Activated naive CD8-positive, alpha-beta T cell treated with anti-CD3 and anti-CD28 coated beads for 36 hours (primary cell): ENCODE measurements at regions not wholly inside any gene's neighbourhood (a gene's known extent, or its start where the extent isn't known, plus 50 kb on each side); places are given as distances from the start of the nearest gene placed in this dataset.

Source experiments
- DNase-seq: peaks from one replicate; pipeline ENCODE4 v3.0.0; 2021
- H3K27ac Mint-ChIP-seq: one replicate; pipeline ENCODE4 v1.8.0; 2022; ENCODE audit warnings: mild to moderate bottlenecking, moderate library complexity, mixed read lengths
- H3K27me3 Mint-ChIP-seq: one replicate; pipeline ENCODE4 v1.8.0; 2022; ENCODE audit warnings: mild to moderate bottlenecking, mixed read lengths
- H3K36me3 Mint-ChIP-seq: one replicate; pipeline ENCODE4 v1.8.0; 2021; ENCODE audit warnings: mild to moderate bottlenecking, mixed read lengths
- H3K4me1 Mint-ChIP-seq: one replicate; pipeline ENCODE4 v1.8.0; 2021; ENCODE audit warnings: mixed read lengths
- H3K4me3 Mint-ChIP-seq: one replicate; pipeline ENCODE4 v1.8.0; 2022; ENCODE audit warnings: mild to moderate bottlenecking, moderate library complexity, mixed read lengths
- H3K9me3 Mint-ChIP-seq: one replicate; pipeline ENCODE4 v1.8.0; 2022; ENCODE audit warnings: mixed read lengths

DNA sequence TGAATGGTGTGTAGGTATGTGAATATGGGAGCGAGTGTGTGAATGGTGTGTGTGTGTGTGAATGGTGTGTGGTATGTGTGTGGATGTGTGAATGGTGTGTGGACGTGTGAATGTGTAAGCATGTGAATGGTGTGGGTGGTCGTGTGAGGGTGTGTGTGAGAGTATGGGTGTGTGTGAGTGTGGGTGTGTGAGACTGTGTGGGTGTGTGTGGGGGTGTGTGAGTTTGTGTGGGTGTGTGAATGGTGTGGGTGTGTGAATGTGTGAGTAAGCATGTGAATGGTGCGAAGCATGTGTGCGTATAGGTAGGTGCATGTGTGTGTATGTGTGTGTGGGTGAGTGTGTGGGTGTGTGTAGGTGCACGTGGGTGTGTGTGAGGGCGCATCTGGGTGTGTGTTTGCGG, 160.7 kb upstream of the COBL start:
- Mint-ChIP-seq H3K36me3 (no peaks in the 10 kb centered on the region), H3K4me1 (no peaks in the 10 kb centered on the region), H3K27me3 (peaks cover 3% of the 10 kb centered on the region), H3K4me3 (no peak overlapping the region), H3K27ac (no peak overlapping the region), H3K9me3 (no peaks in the 10 kb centered on the region)
- no peak for DNase-seq

DNA sequence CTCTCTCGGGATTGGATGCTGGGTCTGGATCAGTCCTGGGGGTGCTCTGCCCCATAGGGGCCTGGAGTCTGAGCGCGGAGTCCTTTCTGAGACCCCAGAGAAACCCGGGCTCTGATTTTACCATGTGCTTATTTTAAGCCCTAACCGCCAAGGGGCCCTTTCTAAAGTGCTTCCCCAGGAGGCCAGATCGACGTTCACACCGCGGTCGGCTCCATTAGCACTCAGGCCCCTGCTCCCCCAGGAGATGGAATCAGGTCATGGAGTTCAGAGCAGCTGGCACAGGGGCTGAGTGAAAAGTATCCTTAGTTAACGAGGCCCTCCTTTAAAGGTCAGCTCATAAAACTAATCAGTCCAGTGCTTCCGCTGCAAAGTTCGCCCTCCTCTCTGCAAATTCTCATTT, 159.4 kb upstream of the COBL start:
- Mint-ChIP-seq H3K9me3 (no peaks in the 10 kb centered on the region), H3K36me3 (no peaks in the 10 kb centered on the region), H3K27ac (no peak overlapping the region), H3K27me3 (peaks cover 12% of the 10 kb centered on the region), H3K4me1 (peaks cover 8% of the 10 kb centered on the region), H3K4me3 (no peak overlapping the region)
- DNase-seq, result no peak

DNA sequence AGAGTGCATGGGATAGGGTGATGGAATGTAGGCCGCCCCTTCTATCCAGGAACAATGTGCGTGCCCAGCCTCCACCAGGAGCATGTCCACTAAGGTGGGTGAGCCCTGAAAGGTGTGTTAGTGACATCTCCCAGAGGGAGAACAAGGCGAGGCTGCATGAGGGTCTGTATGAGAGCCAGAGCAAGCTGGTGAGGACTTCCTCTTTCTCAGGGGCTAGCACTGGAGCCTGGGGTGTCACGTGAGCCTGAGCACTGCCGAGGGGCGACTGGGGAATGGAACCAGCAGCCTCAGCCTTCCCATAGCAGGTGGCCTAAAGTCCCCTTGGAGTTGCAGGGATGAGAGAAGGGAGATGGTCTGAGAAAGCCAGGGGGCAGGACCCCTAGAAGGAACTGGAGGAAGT, 156.3 kb upstream of the COBL start:
- Mint-ChIP-seq H3K27me3 (peaks cover 21% of the 10 kb centered on the region), H3K9me3 (no peaks in the 10 kb centered on the region), H3K36me3 (no peaks in the 10 kb centered on the region), H3K4me1 (peaks cover 14% of the 10 kb centered on the region), H3K4me3 (no peak overlapping the region), H3K27ac (no peak overlapping the region)
- no peak for DNase-seq

DNA sequence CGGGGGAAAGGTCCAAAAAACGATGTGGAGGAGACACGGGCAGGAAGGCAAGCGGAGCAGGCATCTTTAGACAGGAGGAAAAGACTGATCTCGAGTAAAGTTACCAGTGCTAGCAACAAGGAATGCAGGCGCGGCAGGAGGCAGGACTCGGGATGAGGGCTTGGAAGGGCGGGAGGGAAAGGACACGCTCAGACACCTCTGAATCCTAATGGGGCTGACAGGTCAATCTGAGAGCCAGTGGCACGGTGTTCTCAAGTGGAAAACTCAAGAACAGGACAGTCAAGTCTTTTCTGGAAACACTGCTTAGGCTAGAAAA, 155.3 kb upstream of the COBL start:
- Mint-ChIP-seq H3K36me3 (no peaks in the 10 kb centered on the region), H3K9me3 (no peaks in the 10 kb centered on the region), H3K27me3 (peaks cover 21% of the 10 kb centered on the region), H3K4me1 (peaks cover 23% of the 10 kb centered on the region), H3K27ac (no peak overlapping the region), H3K4me3 (no peak overlapping the region)
- DNase-seq, result no peak

DNA sequence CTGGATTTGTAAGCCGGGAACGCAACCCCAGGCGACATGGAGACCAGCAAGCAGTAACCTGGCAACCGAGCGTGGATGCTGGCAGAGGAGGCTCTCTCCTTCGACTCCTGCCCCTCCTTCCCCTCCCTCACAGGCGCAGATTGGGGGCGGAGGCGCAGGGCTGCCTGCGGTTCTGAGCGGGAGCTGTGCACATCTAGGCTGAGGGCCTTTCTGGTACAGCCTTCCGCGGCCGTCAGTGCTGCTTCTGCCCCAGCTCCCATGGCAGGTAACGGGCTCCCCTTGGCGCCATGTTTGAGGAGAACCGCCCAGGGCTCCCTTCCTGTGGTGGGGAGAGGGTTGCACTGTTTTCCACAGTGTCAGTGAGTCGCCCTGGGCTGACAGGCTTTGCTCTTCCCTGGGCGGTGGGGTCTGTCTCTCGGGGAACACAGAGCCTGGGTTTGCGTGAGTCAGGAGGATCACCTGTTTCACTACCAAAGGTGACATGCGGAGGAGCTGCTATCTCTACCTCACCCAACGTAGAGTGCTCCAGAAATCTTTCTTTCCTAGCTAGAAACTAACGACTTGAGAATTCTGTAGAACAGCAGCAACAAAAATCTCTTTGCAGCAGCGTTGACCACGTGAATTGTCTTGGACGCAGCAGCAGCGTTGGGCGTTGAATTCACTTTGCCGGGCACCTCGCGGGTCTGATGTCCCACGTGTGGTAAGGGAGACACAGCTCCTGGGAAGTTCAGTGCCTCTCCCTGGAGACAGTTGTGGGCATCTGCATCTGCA, 154.8 kb upstream of the COBL start:
- H3K4me1 Mint-ChIP-seq, result peaks cover 23% of the 10 kb centered on the region
- no peak overlapping the region for H3K27ac Mint-ChIP-seq
- H3K36me3 Mint-ChIP-seq, result no peaks in the 10 kb centered on the region
- peaks cover 21% of the 10 kb centered on the region for H3K27me3 Mint-ChIP-seq
- H3K9me3 Mint-ChIP-seq, result no peaks in the 10 kb centered on the region
- peak overlapping the region; percentile 18 for H3K4me3 Mint-ChIP-seq
- DNase-seq, result no peak

DNA sequence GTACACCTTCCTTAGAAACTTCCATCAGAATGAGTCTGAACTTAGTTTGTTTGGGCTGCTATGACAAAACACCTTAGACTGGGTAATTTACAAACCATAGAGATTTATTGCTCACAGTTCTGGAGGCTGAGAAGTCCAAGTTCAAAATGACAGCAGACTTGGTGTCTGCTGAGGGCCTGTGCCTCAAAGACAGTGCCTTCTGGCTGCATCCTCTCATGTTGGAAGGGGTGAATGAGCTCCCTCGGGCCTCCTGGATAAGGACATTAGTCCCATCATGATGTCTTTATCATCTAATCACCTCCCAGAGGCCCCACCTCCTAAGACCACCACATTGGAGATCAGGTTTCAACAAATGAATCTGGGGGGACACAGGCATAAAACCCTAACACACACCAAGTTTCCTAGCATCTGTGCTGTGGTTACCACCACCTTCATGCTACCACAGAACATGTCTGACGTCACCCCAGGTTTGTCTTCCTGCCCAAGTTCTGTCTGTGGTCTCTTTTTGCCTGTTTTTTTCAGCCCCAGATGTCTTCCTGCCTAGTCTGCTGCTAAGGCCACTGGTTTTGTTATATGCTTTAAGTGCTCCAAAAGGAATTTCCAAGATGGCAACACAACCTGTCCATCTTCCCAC, 150.9 kb upstream of the COBL start:
- no peak overlapping the region for H3K27ac Mint-ChIP-seq
- H3K36me3 Mint-ChIP-seq, result no peaks in the 10 kb centered on the region
- no peak overlapping the region for H3K4me3 Mint-ChIP-seq

DNA sequence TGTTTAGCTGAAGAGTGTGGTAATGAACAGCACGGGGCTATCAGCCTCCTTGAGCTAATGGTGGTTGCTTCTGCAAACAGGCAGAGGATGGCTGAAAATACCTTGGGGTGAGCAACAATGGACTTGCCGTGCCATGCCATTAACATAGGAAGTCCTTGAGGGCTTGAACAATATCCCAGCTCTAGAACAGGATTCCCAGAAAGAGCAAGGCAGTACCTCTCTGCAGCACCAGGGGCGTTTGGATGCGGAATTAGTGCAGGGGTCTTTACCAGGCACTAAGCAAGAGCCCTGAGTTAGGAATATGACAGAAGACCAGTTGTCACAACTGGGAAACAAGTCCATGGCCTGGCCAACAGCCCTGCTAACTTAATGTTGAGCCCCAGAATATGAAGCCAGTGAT, 143.2 kb upstream of the COBL start:
- no peaks in the 10 kb centered on the region for H3K36me3 Mint-ChIP-seq
- no peak for DNase-seq
- H3K27me3 Mint-ChIP-seq, result no peaks in the 10 kb centered on the region
- no peaks in the 10 kb centered on the region for H3K4me1 Mint-ChIP-seq
- no peak overlapping the region for H3K4me3 Mint-ChIP-seq
- no peaks in the 10 kb centered on the region for H3K9me3 Mint-ChIP-seq
- H3K27ac Mint-ChIP-seq, result no peak overlapping the region

More for the DNA sequence above, 150.9 kb upstream of the COBL start:
- peaks cover 23% of the 10 kb centered on the region for H3K4me1 Mint-ChIP-seq
- peak; percentile 27 for DNase-seq
- H3K27me3 Mint-ChIP-seq, result peaks cover 18% of the 10 kb centered on the region
- no peaks in the 10 kb centered on the region for H3K9me3 Mint-ChIP-seq

DNA sequence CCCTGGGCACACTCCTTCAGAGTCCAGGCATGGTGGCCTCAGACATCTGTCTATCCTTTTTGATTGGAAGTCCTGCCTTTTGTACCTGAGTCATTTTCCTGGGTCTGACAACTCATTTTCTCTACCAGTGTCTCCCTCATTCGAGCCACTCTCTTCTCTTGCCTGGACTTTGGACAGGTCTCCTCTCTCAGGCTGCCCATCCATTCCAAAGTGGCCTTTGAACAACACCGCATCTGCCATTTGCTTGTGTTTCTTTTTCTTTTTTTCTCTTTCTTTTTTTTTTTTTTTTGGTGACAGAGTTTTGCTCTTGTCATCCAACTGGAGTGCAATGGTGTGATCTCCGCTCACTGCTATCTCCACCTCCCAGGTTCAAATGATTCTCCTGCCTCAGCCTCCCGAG, 142.1 kb upstream of the COBL start:
- Mint-ChIP-seq H3K4me3 (no peak overlapping the region), H3K9me3 (no peaks in the 10 kb centered on the region), H3K27ac (no peak overlapping the region), H3K36me3 (no peaks in the 10 kb centered on the region), H3K4me1 (no peaks in the 10 kb centered on the region), H3K27me3 (no peaks in the 10 kb centered on the region)
- DNase-seq, result no peak

DNA sequence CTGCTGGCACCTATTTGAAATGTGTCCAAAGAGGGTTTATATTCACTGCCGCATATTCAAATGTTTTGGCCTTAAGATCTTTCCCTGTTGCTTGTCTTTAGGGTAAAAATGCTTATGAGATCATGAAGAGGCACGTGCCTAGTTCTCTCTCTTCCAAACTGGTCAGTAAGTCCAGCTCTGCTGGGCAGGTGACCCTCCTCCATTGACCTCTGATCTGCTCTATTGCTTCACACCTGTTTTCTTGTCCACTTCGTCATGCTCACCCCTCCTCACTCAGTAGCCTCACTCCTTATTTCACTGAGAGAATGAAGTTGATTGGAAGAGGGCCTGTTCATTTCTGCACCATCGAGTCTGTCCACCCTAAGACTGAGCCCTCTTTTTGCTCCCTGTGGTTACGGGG, 140.5 kb upstream of the COBL start:
- no peaks in the 10 kb centered on the region for H3K27me3 Mint-ChIP-seq
- no peak overlapping the region for H3K27ac Mint-ChIP-seq
- no peaks in the 10 kb centered on the region for H3K36me3 Mint-ChIP-seq
- no peaks in the 10 kb centered on the region for H3K4me1 Mint-ChIP-seq
- H3K4me3 Mint-ChIP-seq, result no peak overlapping the region
- no peak for DNase-seq
- no peaks in the 10 kb centered on the region for H3K9me3 Mint-ChIP-seq

DNA sequence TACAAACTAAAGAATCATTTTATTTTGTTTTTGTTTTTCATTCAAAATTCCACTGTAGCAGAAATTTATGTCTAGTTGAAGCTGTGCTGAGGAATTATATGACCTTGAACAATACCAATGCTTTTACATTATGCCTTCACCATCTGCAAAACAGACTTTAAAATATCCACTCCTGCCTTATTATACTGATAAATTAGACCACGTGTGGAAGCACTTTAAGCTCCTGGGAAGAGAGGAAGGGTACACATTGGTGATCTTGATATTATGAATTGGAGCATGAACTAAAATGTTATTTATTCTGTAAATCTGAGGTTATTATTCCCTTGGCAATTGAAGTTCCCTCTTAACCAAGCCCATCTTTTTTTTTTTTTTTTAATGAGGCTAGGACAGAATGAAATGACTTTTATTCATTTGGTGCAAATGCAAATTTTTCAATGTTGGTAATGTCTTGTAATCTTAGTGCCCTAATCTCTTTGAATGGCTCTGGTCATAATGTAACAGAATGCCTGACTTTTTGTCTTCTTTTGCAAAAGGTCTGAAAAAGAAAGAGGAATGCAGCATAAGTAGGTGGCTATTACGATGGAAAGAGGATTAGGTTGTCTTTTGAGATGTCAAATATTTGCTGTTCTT, 139.9 kb upstream of the COBL start:
- no peaks in the 10 kb centered on the region for H3K27me3 Mint-ChIP-seq
- DNase-seq, result no peak
- no peak overlapping the region for H3K27ac Mint-ChIP-seq
- no peaks in the 10 kb centered on the region for H3K4me1 Mint-ChIP-seq
- no peak overlapping the region for H3K4me3 Mint-ChIP-seq
- H3K9me3 Mint-ChIP-seq, result no peaks in the 10 kb centered on the region
- no peaks in the 10 kb centered on the region for H3K36me3 Mint-ChIP-seq

DNA sequence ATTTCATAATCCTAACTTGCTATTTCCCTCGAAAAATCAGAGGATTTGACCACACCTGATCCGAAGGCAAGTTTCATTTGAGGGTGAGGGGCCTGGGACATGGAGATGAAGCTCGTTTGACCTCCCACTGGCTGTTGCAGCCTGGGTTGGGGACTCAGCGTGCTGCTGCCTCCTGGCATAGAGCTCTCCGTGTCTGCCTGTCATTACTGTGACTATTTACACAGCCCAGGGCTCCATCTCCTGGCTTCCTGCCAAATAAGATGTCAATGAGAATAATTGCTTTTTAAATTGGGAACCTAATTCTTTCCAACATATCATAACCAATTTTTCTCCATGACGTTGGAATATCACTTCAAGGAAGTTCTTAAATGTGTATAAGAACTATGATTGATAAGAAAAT, 139.3 kb upstream of the COBL start:
- Mint-ChIP-seq H3K4me3 (no peak overlapping the region), H3K27ac (no peak overlapping the region), H3K27me3 (no peaks in the 10 kb centered on the region), H3K4me1 (no peaks in the 10 kb centered on the region), H3K9me3 (no peaks in the 10 kb centered on the region), H3K36me3 (no peaks in the 10 kb centered on the region)
- no peak for DNase-seq

DNA sequence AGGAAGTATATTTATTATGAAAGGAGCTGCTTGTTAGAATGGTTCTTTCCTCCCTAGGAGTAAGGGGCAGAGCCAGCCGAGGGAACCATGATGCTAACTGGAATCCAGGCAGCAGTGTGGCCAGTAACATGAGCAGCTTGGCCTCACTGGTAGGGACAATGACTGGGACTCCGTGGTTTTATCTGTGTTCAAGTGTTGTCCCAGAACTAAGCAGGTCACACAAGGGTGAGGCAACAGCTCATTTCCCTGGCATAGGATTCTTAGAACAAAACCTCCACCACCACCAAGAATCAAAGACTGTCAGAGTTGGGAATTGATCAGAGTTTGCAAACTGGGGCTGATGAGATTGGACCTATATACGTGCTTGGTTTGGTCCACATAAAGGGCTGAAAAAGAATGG, 138.9 kb upstream of the COBL start:
- H3K36me3 Mint-ChIP-seq, result no peaks in the 10 kb centered on the region
- H3K27me3 Mint-ChIP-seq, result no peaks in the 10 kb centered on the region
- DNase-seq, result no peak

DNA sequence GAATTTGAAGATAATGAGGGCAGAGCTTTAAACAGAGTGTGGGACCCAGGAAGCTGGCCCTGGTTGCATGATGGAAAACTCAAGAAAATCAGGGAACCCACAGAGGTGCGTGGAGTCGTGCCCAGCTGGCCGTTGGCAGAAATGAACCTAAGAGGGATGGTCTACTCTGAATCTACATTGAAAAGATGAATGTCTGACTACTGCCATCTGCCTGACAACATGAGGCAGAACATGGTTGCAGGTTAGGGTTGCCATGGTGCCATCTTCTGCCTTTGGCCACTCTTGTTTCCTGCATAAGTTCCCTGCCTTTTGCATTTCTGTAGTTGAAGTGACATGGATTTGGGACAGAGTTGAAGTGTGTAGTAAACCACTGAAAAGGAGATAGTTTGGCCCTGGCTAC, 138.5 kb upstream of the COBL start:
- no peak overlapping the region for H3K27ac Mint-ChIP-seq
- H3K27me3 Mint-ChIP-seq, result no peaks in the 10 kb centered on the region
- H3K9me3 Mint-ChIP-seq, result no peaks in the 10 kb centered on the region
- no peak for DNase-seq
- no peak overlapping the region for H3K4me3 Mint-ChIP-seq
- H3K4me1 Mint-ChIP-seq, result no peaks in the 10 kb centered on the region
- no peaks in the 10 kb centered on the region for H3K36me3 Mint-ChIP-seq

More for the DNA sequence above, 138.9 kb upstream of the COBL start:
- Mint-ChIP-seq H3K4me1 (no peaks in the 10 kb centered on the region), H3K9me3 (no peaks in the 10 kb centered on the region), H3K27ac (no peak overlapping the region), H3K4me3 (no peak overlapping the region)

DNA sequence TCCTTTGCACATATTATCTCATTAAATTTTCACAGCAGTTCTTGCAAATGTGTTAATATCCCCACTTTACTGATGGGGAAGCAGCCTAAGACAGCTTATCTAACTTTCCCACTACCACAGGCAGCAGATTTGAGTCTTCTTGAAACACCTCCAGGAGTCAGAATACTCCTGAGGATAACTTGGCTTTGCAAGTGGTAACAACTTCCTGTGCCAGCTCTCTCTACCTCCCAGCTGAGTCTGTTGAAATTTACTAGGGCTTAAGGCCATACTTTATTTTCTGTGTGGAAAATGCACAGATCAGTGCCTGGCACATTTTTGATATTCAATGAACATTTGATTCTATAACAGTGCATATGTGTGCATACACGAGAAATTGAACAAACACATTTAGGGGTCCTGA, 136.1 kb upstream of the COBL start:
- Mint-ChIP-seq H3K36me3 (no peaks in the 10 kb centered on the region), H3K27ac (no peak overlapping the region), H3K4me3 (no peak overlapping the region), H3K9me3 (no peaks in the 10 kb centered on the region), H3K27me3 (peaks cover 4% of the 10 kb centered on the region), H3K4me1 (no peaks in the 10 kb centered on the region)
- DNase-seq, result no peak

DNA sequence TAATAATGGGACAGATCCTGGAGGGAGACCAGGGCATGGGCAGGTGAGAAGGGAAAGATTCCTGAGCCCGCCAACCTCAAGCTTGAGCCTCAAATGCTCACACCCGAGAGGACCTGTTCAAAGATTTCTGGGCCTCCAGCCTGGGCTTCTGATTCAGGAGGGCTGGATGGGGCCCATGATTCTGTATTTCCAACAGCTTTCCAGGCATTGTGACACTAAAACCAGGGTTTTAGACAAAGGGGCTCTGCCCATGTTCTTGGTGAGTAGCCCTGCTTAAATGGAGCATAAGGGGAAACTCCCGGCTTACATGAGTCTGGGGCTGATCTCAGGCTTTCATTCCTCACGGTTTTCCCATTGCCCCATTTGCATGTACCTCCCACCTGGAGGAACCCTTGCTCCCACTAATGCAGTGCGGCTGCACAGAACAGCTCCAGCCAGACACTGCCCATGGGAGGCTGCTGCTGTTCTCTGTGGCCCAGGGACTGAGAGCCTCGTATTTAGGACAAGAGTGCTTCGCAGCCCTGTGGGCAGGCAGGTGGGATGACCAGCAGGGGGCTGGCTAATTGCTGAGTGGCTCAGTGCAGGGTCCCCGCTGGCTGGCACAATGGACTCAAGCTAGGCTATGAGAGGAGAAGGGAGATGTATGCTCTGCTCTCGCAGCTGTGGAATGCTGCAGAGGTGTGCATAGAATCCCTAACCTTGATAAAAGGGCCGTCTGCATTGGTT, 135.3 kb upstream of the COBL start:
- Mint-ChIP-seq H3K27ac (no peak overlapping the region), H3K9me3 (no peaks in the 10 kb centered on the region), H3K36me3 (no peaks in the 10 kb centered on the region), H3K27me3 (peaks cover 4% of the 10 kb centered on the region), H3K4me3 (no peak overlapping the region), H3K4me1 (no peaks in the 10 kb centered on the region)
- no peak for DNase-seq
